DMS79 (cell line): ENCODE measurements at regions not wholly inside any gene's neighbourhood (a gene's known extent, or its start where the extent isn't known, plus 50 kb on each side); places are given as distances from the start of the nearest gene placed in this dataset.
A peak's percentile ranks its signal among the peaks of the same experiment; 100 is the strongest.

ENCODE experiments used
- DNase-seq: peaks from one replicate; lab custom pipeline; 2025; lab: John Stamatoyannopoulos, UW

DNA sequence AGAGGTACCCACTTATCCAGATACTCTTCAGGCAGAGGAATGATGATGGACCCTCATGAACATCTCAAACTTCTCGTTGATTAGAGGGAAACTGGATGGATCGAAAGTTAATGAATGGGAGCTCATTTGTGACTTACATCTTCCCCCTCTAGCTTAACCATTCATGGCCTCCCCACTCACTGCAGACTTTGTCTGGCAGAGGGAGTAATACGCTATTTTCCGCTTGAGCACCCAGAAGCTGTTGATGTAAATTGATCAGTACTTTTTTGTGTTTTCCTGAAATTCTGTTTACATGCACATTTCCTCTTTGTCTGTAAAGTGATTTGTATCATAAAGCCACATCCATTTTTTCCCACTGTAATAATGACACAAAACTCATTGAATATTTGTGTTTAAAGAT is 239.1 kb upstream of the RBFOX1 start:
- DNase-seq, result no peak

DNA sequence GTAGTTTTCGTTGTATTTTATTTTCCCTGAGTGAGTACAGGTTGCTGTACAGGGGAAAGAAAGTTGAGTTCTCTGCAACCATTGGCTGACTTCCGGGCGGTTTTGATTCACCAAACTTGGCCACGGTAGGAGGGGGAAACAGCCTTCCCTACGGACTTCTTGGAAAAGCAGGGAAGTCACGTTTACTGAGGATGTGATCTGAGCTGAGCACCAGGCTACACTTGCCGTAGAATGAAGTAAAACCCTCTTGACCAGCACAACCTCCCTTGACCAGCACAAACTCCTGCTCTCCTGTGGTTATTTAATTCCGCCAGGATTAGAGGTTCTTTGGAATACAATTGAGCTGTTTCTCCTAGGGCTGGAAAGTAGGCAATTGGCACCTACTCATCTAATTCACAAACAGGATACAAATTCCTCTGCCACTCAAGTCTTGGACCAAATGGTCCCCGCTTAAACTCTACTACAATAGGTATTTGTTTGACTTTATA is 242.0 kb upstream of the RBFOX1 start:
- no peak for DNase-seq

DNA sequence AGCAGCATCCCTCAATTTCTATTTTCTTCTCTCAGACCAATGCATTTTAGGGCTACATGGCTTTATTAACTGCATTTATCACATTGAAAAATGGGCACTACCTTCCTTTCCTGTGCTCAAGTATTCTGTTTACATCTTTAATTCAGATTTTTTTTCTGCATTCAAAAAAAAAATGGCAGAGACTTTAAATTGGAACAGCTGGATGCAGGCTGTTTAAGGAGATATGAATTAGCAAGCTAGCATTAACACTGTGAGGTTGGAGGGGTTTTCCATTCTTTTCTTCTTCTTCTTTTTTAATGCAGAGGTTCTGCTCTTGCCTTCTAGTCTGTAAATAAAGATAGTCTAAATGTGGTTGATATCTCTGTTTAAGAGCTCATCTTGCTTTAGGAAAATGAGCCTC is 242.9 kb upstream of the RBFOX1 start:
- no peak for DNase-seq

DNA sequence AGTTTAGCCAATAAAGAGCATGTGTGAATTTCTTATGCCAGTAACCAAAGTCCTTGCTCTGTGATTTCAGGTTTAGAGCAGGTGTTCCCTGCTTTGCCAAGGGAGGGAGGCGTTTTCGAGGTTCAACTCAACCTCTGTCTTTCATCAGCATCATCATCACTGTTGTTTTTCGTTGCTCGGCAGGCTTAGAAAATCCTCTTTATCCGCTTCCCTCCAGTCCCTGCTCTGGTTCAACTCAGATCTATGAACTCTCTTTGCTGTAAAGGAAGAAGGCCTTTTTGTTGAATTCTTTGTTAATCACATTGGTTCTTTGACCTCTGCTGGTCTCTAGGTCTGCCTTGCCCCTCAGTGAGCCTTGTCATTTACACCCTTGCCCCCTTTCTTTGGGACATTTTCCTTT is 243.9 kb upstream of the RBFOX1 start:
- no peak for DNase-seq

DNA sequence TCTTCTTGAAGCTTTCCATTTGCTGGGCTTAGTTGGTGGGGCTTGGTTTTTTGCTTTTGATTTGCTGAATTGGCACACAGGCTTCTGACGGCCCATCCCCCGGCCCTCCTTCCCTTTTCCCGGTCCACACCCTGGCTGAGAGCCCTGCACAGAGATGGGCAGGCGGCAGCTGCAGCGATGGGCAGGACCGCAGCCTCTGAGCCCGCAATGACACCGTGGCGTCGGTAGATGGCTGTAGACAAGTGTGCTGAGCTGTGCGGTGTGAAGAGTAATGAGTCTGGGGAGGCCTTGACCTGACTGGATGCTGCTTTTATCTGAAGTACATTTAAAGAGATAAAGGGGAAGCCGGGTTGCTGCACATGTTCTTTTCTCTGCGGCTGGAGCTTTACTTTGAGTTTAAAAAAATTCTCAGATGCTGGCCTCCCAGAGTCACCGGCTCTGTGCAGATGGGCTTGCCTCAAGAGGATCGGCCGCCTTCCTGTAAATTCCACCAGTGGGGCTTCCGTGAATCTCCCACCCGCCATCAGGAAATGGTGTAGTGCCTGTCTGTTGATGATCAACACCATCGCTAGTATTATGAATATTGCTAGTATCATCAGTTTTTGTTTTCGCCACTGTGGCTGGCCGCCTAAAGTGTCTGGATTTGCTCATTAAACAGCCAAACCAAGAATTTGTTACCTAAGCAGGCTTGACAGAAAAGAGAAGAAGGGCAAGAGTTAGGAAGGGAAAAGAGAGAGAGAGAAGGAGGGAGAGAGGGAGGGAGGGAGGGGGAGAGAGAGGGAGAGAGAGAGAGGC is 245.6 kb upstream of the RBFOX1 start:
- peak; percentile 77 for DNase-seq

DNA sequence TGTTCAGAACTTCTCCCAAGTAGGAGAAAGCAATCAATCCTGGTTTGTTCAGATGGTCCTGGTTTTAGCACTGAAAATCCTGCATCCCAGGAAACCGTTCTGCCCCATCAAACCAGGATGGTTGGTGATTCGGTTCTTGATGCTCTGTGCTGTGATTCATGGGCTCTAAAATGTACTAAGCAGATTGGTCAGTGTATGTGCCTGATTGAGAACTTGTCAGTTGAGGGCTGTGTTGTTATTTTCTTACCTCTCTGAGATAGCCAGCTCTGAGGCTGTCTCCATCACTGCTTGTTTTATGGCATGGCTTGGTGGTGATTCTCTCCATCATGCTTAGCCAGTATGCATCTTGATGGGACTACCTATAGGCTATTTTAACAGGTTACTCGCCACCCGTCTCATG is 246.9 kb upstream of the RBFOX1 start:
- DNase-seq, result no peak

DNA sequence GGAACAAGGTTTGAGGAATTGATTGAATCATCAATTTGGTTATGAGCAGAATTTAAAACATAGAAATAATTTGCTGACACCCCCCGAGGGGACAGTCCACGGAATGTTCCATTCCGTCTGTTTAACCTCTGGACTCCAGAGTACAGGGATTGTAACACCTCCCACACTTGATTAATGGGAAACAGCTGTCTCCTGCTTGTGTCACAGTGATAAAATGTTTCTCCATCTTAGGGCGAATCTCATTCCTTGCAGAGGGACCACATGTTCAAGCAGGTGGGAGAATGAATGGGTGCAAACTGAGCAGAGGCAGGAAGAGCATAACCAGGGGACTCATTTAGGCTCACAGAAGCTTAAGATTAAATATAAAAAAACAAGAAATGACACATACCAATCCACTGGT is 249.5 kb upstream of the RBFOX1 start:
- no peak for DNase-seq

DNA sequence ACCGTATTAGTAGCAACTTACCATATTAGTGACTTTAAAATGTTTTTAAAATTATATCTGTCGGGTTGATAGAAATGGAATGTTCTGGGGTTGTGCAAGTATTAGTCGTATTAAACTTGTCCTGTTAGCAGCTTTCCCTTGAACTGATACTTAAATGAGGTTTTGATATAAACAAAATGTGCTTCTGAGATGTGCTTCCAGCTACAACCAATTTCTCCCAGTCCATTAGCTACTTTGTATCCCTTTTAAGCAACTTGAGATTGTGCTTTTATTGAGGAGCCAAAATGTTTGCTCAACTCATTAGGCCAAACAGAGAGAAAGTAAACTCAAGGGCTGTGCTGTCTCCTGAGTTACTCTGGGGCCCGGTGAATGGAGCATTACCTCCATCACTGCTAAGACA is 255.0 kb upstream of the RBFOX1 start:
- peak; percentile 45 for DNase-seq

DNA sequence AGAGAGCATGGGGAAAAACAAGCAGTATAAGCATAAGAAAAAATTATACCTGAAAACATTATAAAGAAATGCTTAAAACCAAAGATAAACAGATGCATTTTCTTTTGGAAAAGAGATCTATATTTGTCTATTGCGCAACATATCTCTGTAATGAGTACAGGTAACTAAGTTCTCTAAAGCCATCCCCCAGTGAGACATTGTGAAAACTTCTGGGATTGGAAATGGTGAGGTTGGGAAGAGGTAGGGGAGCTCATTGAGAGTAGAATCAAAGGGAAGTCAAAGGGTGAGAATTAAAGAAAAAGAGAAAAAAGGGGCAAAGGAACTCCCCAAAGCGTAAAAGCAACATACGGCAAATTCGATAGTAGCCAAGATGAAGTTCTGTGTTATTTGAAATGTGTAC is 257.9 kb upstream of the RBFOX1 start:
- DNase-seq, result no peak

DNA sequence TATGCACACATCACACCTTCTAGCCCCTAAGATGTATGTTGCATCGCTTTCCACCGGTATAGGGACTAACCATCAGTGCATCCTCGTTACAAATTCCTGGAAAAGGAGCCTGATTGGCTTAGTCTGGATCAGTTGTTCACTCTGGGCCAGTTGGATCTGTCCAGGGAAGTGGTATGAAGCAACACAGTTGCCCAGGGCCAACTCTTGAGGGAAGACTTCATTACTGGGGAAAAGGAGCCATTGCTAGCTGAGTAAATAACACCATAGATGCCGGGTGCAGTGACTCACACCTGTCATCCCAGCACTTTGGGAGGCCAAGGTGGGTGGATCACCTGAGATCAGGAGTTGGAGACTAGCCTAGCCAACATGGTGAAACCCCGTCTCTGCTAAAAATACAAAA is 275.2 kb upstream of the RBFOX1 start:
- DNase-seq, result no peak

DNA sequence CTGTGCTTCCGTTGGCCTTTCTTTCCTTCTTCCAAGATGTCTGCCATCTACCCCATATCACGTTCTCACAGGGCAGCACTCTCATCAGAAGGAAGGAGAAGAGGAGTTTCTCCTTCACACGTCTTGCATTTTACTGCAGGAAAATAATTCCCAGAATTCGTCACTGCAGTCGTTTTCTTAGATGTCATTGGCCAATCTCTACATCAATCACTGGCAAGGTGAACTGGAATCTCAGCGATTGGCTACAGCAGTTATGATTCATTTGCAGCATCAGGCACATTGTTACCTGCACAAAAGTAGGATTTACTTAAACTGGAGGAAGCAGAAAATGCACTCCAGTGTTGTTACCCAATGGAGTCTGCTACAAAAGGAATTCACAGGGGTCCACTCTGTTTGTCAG is 277.2 kb upstream of the RBFOX1 start:
- no peak for DNase-seq

DNA sequence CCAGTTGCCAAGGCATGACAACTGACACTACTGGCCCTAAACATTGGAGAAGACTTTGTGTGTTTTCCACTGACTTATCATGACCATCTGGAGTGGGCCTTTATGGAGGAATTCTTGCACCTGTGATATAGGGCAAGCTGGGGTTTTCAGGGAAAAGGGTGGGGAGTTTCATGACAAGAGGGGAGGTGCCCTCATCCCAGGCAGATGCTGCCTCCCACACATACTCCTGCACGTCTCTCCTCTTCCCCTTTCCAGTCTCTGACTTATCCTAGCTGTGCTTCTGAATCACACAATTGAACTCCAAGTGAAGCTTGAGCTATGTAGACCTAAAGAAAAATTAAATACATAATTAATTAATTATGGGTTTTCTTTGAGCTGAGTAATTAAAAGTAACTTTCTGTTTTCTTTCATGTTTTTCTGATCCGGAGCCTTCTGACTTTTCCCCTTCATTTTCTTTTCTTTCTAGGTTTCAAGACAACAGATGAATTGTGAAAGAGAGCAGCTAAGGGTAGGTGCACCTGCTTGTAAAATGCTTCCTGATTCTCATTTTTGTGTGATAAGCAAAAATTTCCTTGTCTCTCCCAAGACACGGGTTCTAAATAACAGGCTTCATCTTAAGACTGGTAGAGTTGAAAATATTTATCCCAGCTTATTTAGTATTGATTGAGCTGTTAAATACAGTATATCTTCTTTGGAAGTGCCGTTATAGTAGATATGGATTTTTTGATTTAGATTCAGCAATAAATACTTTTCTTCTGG is 280.9 kb upstream of the RBFOX1 start:
- DNase-seq, result no peak

DNA sequence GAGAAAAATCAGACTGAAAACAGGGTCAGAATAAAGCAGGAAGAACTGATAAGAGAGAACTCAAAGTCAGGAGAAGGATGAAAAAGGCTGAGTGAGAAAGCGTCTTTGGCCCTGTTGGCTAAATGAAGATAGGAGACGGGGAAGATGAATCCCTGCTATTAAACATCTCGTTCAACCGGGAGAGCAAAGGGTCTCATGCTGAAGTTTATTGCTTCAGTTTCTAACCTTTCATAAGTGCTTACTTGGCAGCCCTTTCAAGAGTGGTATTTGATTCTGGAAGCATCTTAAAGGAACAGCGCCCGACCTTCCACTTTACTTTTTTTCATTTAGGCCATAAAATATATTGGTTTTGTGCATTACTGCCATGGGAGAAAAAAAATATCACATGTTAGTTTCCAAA is 288.3 kb upstream of the RBFOX1 start:
- DNase-seq, result peak; percentile 46

DNA sequence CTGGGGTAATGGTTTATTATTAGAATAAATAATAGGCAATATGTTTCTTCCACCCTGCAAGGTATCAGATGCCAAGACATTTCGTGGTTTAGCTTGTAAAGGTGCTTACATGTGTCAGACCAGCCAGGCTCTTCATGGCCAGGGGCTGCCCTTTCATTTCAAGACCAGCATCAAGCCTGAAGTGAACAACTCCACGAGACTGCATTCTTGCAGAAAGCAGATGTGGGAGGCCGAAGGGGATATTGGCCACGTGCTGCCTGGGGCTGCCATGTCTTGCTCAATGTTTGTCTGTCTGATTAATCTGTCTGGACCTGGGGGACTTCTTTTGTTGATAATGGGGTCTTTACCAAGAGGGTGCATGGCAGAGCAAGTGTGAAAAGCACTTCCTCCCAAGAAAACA is 294.2 kb upstream of the RBFOX1 start:
- no peak for DNase-seq

DNA sequence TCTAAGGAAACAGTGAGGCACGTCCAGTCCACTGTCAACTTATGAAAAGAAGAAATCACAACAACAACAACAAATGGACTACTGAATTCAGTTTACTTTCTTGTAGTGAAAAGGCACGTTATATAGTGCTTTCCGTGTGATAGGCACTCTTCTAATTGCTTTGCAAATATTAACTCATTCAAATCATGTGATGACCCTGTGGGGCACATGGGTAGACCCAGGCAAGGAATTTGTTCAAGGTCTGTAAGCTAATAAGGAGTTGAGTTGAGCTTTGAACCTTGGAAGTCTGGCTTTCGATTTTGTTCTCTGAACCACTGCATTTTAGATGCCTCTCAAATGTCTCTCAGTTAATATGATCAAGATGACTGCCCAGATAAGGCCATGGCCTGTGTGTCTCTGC is 295.1 kb upstream of the RBFOX1 start:
- no peak for DNase-seq

DNA sequence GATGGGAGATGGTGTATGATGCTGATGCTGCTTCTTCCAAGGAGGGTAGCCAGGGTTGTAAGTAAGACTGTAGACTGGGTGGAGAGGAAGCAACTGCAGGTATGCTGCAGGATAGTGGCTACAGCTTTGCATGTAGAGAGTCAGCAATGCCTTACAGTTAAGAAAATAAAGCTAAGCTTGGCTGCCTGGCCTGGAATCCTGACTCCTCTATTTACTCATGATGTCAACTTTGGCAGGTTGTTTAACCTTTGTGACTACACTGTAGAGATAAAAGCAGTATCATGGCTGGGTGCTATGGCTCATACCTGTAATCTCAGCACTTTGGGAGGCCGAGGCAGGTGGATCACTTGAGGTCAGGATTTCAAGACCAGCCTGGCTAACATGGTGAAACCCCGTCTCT is 301.6 kb upstream of the RBFOX1 start:
- DNase-seq, result no peak

DNA sequence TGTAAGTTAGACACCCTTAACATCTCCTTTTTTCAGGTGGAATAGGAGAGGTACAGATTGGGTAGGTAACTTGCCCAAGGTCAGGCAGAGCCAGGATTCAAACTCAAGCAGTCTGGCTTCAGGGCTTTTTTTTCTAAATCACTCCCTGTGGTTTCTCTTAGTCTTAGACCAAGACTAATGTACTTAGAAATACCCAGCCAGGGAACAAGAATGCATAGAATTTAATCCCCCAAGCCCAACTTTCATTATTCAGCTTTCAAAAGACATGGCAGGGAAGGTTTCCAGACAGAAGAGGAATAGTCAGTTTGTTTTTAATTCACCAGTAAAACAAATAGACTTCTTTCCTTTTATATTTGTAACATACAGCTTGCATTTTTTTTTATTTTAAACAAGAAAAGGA is 305.2 kb upstream of the RBFOX1 start:
- DNase-seq, result no peak

DNA sequence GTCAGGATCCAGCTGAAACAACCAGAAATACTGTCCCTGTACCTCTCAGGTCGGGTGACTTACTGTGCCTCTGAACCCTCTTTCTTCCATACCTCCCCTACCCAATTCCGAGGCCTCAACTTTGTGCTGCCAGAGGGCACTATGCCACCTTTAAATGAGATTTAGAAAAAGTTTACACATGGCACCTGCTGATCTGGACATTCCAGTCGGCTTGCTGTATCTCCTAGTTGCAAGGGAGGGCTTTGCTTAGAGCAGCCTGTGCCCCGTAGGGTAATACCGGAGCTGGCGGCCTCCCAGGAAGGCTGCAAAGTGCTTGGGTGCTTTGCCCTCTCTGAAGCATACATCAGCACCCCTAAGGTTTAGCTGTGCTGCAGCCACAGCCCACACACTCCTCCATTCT is 306.0 kb upstream of the RBFOX1 start:
- no peak for DNase-seq

DNA sequence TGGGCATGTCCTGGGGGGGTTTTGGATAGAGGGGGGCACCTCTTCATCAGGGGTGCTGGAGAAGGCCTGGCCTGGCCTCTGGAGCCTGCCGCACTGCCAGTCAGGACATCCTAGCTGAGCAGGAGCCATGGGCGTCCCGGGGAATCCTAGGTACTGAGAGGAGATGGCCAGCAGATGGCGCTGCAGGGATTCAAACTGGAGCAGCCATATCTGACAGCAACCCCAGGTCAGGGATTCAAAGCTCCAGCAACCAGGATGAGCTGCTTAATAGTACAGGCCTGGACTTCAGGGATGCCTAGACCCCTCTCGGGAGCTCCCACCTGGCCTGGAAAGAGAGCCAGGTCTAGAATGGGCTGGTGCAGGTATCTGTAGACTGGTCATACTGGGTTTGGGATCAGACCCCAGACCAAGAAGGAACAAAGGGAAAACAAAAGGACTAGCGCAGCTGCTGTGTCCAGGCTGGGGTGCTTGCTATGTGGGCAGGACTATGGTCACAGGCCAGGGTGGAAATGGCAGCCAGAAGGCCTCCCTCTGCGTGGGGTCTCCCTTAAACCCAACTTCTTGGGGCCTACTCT is 306.9 kb upstream of the RBFOX1 start:
- DNase-seq, result peak; percentile 57

DNA sequence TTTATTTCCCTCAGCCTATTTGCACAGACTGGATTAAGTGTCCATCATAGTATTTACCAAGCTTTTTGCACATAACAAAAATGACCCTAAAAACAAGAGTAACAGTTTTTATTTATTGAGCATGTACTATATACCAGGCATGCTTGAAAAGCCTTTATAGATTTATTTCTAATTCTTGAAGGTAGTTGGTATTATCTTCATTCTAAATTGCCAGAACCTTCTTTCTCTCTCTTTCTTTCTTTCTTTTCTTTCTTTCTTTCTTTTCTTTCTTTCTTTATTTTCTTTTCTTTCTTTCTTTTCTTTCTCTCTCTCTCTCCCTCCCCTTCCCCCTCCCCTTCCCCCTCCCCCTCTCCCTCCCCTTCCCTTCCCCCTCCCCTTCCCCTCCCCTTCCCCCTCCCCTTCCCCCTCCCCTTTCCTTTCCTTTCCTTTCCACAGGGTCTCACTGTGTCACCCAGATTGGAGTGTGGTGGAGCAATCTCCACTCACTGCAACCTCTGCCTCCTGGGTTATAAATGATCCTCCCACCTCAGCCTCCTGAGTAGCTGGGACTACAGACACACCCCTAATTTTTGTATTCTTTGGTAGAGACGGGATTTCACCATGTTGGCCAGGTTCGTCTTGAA is 310.9 kb upstream of the RBFOX1 start:
- DNase-seq, result no peak

DNA sequence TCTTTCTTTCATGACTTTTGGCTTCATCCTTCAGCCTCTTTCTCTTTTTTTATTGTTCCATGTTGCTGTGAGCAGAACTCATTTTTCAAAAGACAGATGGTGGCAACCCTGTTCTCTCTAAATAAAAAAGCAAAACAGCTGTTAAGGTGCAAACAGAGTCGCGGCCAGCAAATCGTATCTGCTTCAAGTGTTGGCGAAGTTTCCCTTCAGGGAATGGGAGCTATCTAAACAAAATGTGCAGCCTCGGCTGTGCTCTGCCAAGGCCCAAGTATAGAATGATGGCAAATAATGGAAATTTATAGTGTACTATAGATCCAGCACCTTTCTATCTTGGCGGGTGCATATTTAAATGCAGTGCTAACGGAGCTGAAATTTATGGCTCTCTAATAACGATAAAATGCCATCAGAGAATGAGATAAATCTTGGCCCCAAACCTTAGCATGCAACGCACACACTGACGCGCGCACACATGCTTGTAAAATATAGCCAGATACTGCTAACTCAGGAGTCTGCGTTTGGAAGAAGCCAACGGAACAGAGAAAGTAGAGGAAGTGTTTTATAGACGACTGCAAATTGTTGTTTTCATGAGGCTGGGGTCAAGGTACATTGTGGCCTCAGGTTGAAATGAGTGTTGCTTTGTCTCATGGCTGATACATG is 315.5 kb upstream of the RBFOX1 start:
- no peak for DNase-seq

DNA sequence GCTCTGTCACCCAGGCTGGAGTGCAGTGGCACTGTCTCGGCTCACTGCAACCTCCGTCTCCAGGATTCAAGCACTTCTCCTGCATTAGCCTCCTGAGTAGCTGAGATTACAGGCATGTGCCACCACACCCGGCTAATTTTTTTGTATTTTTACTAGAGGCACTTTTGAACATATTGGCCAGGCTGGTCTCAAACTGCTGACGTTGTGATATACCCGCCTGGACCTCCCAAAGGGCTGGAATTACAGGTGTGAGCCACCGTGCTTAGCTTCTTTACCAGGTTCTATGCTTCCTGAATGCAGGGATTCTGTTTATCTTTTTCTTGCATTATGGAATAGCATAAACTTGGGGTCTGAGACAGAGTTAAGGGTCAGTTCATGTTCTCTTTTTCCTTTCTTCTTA is 317.9 kb upstream of the RBFOX1 start:
- no peak for DNase-seq
